Kidney epithelial cell (primary cell): ENCODE measurements at regions not wholly inside any gene's neighbourhood (a gene's known extent, or its start where the extent isn't known, plus 50 kb on each side); places are given as distances from the start of the nearest gene placed in this dataset.
A peak's percentile ranks its signal among the peaks of the same experiment; 100 is the strongest.

Source experiments
- DNase-seq: peaks from one replicate; pipeline ENCODE4 v3.0.0-alpha.2; 2010; ENCODE audit warnings: low read depth
- H3K27me3 ChIP-seq: 2 replicates; pipeline ENCODE4 v1.6.0; 2011; ENCODE audit warnings: low read length; ENCODE audit not compliant: control insufficient read depth, insufficient read depth
- H3K36me3 ChIP-seq: 2 replicates; pipeline ENCODE4 v1.5.1; 2011; ENCODE audit warnings: low read length; ENCODE audit not compliant: control insufficient read depth, insufficient read depth
- H3K4me3 ChIP-seq: 2 replicates; pipeline ENCODE4 v1.5.1; 2011; ENCODE audit warnings: low read depth, mild to moderate bottlenecking, control low read depth, low read length
- CTCF ChIP-seq: IDR thresholded peaks from 2 replicates; pipeline ENCODE4 v1.5.1; 2011; ENCODE audit warnings: mild to moderate bottlenecking, moderate library complexity, low read length, control low read depth, inconsistent platforms; ENCODE audit not compliant: insufficient read depth, poor library complexity, severe bottlenecking

- no peaks in the 10 kb centered on the region for H3K36me3 ChIP-seq
- H3K27me3 ChIP-seq, result peaks cover 2% of the 10 kb centered on the region
- H3K4me3 ChIP-seq, result no peak overlapping the region
- TF ChIP-seq CTCF, result no peak
- DNase-seq, result no peak
Observed at GRCh38 chr6:165861226-165861625, 198.2 kb upstream of the PDE10A start.

GRCh38 chr6:165858586-165858985, 195.5 kb upstream of the PDE10A start:
- DNase-seq, result no peak
- peak; percentile 23 for TF ChIP-seq CTCF
- H3K27me3 ChIP-seq, result peaks cover 15% of the 10 kb centered on the region
- H3K4me3 ChIP-seq, result no peak overlapping the region
- H3K36me3 ChIP-seq, result no peaks in the 10 kb centered on the region

GRCh38 chr6:165855856-165856255, 192.8 kb upstream of the PDE10A start:
- no peak for TF ChIP-seq CTCF
- Histone ChIP-seq H3K27me3 (peaks cover 14% of the 10 kb centered on the region), H3K4me3 (no peak overlapping the region), H3K36me3 (no peaks in the 10 kb centered on the region)
- no peak for DNase-seq

- no peak for TF ChIP-seq CTCF
- peaks cover 14% of the 10 kb centered on the region for H3K27me3 ChIP-seq
- no peaks in the 10 kb centered on the region for H3K36me3 ChIP-seq
- H3K4me3 ChIP-seq, result no peak overlapping the region
- no peak for DNase-seq
Observed at GRCh38 chr6:165854863-165855593, 192.0 kb upstream of the PDE10A start.

- no peak for DNase-seq
- Histone ChIP-seq H3K4me3 (peak overlapping the region; percentile 9), H3K27me3 (peaks cover 14% of the 10 kb centered on the region), H3K36me3 (no peaks in the 10 kb centered on the region)
- no peak for TF ChIP-seq CTCF
Observed at GRCh38 chr6:165854061-165854862, 191.2 kb upstream of the PDE10A start.
